Activated B cell treated with CpG ODN at 0.5 μM for 24 hours (primary cell): ENCODE measurements at regions not wholly inside any gene's neighbourhood (a gene's known extent, or its start where the extent isn't known, plus 50 kb on each side); places are given as distances from the start of the nearest gene placed in this dataset.

Experiments
- ATAC-seq: fragments of 200-7000 bp; cut with Tn5 transposase; one replicate; pipeline ENCODE4 v1.10.0; 2021; ENCODE audit warnings: low read depth, mild to moderate bottlenecking, moderate library complexity
- CTCF ChIA-PET: fragments of 350-600 bp; sonication (Branson Sonifier 250); formaldehyde crosslinking; loops from one replicate; lab custom pipeline; 2021; ENCODE audit warnings: antibody characterized with exemption; lab: Charles Lee
- POLR2A ChIA-PET: fragments of 350-600 bp; sonication (Branson Sonifier 250); formaldehyde crosslinking; loops from one replicate; lab custom pipeline; 2021; ENCODE audit warnings: antibody characterized with exemption; lab: Charles Lee
- DNase-seq: peaks from one replicate; pipeline ENCODE4 v3.0.0; 2022
- H3K27ac Mint-ChIP-seq: one replicate; pipeline ENCODE4 v1.8.0; 2020; ENCODE audit warnings: mixed read lengths
- H3K27me3 Mint-ChIP-seq: one replicate; pipeline ENCODE4 v1.8.0; 2021; ENCODE audit warnings: mixed read lengths
- H3K36me3 Mint-ChIP-seq: one replicate; pipeline ENCODE4 v1.8.0; 2021; ENCODE audit warnings: low read depth, mixed read lengths
- H3K4me1 Mint-ChIP-seq: one replicate; pipeline ENCODE4 v1.8.0; 2021; ENCODE audit warnings: mixed read lengths
- H3K4me3 Mint-ChIP-seq: one replicate; pipeline ENCODE4 v1.8.0; 2020; ENCODE audit warnings: mild to moderate bottlenecking, mixed read lengths
- H3K9me3 Mint-ChIP-seq: one replicate; pipeline ENCODE4 v1.8.0; 2020; ENCODE audit warnings: mixed read lengths
- CTCF ChIP-seq: fragments of 200-600 bp; IDR thresholded peaks from one replicate; pipeline ENCODE4 v1.8.0; 2022; ENCODE audit warnings: antibody characterized with exemption, mild to moderate bottlenecking
- intact Hi-C: fragments of 100-400 bp; cut with micrococcal nuclease; formaldehyde crosslinking; loops from one replicate; pipeline ENCODE4 v1.15.1; 2024

- no peaks in the 10 kb centered on the region for H3K36me3 Mint-ChIP-seq
- no peak overlapping the region for H3K27ac Mint-ChIP-seq
- POLR2A ChIA-PET, result no interaction called here
- CTCF ChIA-PET, result no interaction called here
- ATAC-seq, result no peak
- no peak overlapping the region for H3K4me3 Mint-ChIP-seq
- no peak for TF ChIP-seq CTCF
- peaks cover 3% of the 10 kb centered on the region for H3K9me3 Mint-ChIP-seq
- no peaks in the 10 kb centered on the region for H3K27me3 Mint-ChIP-seq
- no peaks in the 10 kb centered on the region for H3K4me1 Mint-ChIP-seq
- DNase-seq, result no peak
- intact Hi-C loops, result no loop called here
Measured at GRCh38 chr12:77510985-77511384, 319.7 kb upstream of the NAV3 start.

DNA sequence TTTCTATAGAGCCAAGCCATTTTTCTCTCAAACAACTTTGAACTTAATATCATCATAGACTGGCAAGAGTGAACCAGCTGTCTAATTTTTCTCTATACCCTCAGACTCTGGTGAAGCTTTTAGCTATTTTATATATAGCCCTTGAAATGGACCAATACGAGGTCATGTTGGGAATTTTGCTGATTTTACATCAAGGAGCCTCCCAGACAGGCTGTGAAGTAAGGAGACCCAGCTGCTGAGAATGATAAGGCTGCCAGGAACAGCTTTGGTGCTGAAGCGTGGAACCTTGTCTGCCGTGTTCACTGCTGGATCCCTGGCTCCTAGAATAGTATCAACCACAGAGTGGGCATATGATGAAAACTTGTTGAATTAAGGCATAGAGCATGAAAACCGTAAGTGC is 326.2 kb upstream of the NAV3 start:
- H3K27ac Mint-ChIP-seq, result no peak overlapping the region
- TF ChIP-seq CTCF, result no peak
- ChIA-PET POLR2A (no interaction called here), CTCF (no interaction called here)
- H3K27me3 Mint-ChIP-seq, result no peaks in the 10 kb centered on the region
- peaks cover 3% of the 10 kb centered on the region for H3K9me3 Mint-ChIP-seq
- no peak overlapping the region for H3K4me3 Mint-ChIP-seq
- ATAC-seq (no peak), DNase-seq (no peak)
- H3K4me1 Mint-ChIP-seq, result no peaks in the 10 kb centered on the region
- intact Hi-C loops, result no loop called here
- no peaks in the 10 kb centered on the region for H3K36me3 Mint-ChIP-seq

DNA sequence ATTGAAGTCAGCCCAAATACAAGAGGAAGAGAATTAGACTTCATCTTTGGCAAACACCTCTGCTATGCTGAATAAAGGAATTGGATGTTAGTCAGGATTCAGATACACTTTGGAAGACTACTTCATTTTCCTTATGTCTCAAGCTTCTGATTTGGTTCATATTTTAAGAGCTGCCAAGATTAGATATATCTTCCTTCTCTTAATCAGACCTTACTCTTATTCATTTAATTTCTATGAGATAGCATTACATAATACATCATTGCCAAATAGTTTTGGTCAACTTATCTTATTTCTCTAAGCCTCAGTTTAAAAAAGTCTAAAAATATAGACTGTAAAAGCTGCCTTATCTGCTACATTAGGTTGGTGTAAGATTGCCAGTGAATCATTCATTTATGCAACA is 330.6 kb upstream of the NAV3 start:
- no peaks in the 10 kb centered on the region for H3K9me3 Mint-ChIP-seq
- DNase-seq (no peak), ATAC-seq (no peak)
- H3K36me3 Mint-ChIP-seq, result no peaks in the 10 kb centered on the region
- H3K4me1 Mint-ChIP-seq, result no peaks in the 10 kb centered on the region
- no peak overlapping the region for H3K4me3 Mint-ChIP-seq
- no peak overlapping the region for H3K27ac Mint-ChIP-seq
- no peaks in the 10 kb centered on the region for H3K27me3 Mint-ChIP-seq
- POLR2A ChIA-PET, result no interaction called here
- CTCF ChIA-PET, result no interaction called here
- intact Hi-C loops, result no loop called here
- TF ChIP-seq CTCF, result no peak

DNA sequence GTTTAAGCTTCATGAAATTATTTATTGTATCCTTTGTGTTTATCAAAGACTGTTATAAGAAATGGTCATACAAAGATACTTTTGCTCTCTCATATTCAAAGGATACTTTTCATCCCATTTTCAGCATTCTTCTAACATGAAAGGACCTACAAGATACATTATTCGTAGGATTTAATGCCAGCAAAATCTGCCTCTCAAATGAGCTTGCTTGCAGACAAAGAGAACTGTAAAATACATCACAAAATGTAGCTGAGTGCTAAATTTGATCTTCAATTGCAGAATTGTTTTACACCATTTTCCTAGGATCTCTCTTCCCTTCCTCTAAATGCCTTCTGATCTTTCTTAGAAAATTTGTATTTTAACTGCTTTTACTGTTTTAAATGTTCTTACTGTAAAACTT is 333.0 kb upstream of the NAV3 start:
- ATAC-seq, result no peak
- Mint-ChIP-seq H3K4me1 (no peaks in the 10 kb centered on the region), H3K36me3 (no peaks in the 10 kb centered on the region), H3K27me3 (no peaks in the 10 kb centered on the region), H3K27ac (no peak overlapping the region), H3K4me3 (no peak overlapping the region), H3K9me3 (no peaks in the 10 kb centered on the region)
- POLR2A ChIA-PET, result no interaction called here
- intact Hi-C loops, result no loop called here
- DNase-seq, result no peak
- no peak for TF ChIP-seq CTCF
- CTCF ChIA-PET, result no interaction called here

- ATAC-seq, result no peak
- H3K36me3 Mint-ChIP-seq, result no peaks in the 10 kb centered on the region
- DNase-seq, result no peak
- no peaks in the 10 kb centered on the region for H3K9me3 Mint-ChIP-seq
- TF ChIP-seq CTCF, result no peak
- H3K27me3 Mint-ChIP-seq, result no peaks in the 10 kb centered on the region
- no peaks in the 10 kb centered on the region for H3K4me1 Mint-ChIP-seq
- POLR2A ChIA-PET, result no interaction called here
- intact Hi-C loops, result no loop called here
- CTCF ChIA-PET, result no interaction called here
- H3K27ac Mint-ChIP-seq, result no peak overlapping the region
- H3K4me3 Mint-ChIP-seq, result no peak overlapping the region
Measured at GRCh38 chr12:77496714-77497113, 334.0 kb upstream of the NAV3 start.
